ENCODE measurements at regions not wholly inside any gene's neighbourhood (a gene's known extent, or its start where the extent isn't known, plus 50 kb on each side); places are given as distances from the start of the nearest gene placed in this dataset.
A peak's percentile ranks its signal among the peaks of the same experiment; 100 is the strongest.

- Histone ChIP-seq H4K20me1 (ENCODE audit: low read depth) (no peaks in the 10 kb centered on the region), H3K9me3 (ENCODE audit: low read depth) (no peaks in the 10 kb centered on the region), H3K79me2 (ENCODE audit: low read depth) (no peaks in the 10 kb centered on the region), H3K4me2 (no peak overlapping the region), H3F3A (ENCODE audit: low read depth) (no peaks in the 10 kb centered on the region), H3K9ac (no peak overlapping the region), H3K27me3 (no peaks in the 10 kb centered on the region), H3K36me3 (no peaks in the 10 kb centered on the region), H3K27ac (no peak overlapping the region), H2AFZ (replicated peaks) (no peak overlapping the region), H3K4me3 (no peak overlapping the region), H3K4me1 (peaks cover 25% of the 10 kb centered on the region)
- TF ChIP-seq EZH2phosphoT487 (IDR thresholded peaks at IDR 0.05) (no peak), CTCF (IDR thresholded peaks at IDR 0.05) (no peak), EZH2 (IDR thresholded peaks at IDR 0.05) (no peak)
- Mint-ChIP-seq H3K4me3 (no peak overlapping the region), H3K9me3 (peaks cover 29% of the 10 kb centered on the region), H3K27me3 (ENCODE audit: insufficient read depth, low read depth) (peaks cover 8% of the 10 kb centered on the region), H3K4me1 (peaks cover 35% of the 10 kb centered on the region), H3K36me3 (peaks cover 3% of the 10 kb centered on the region), H3K27ac (peak overlapping the region; percentile 38)
- DNase-seq (ENCODE audit: low spot score), result no peak
These were observed 243.0 kb upstream of the CHST9 start for GRCh38 chr18:27428120-27428519.

- peaks cover 11% of the 10 kb centered on the region for H3K27me3 Mint-ChIP-seq (ENCODE audit: insufficient read depth, low read depth)
- no peaks in the 10 kb centered on the region for H3K36me3 Mint-ChIP-seq
- TF ChIP-seq EZH2phosphoT487 (IDR thresholded peaks at IDR 0.05) (no peak), CTCF (IDR thresholded peaks at IDR 0.05) (no peak), EZH2 (IDR thresholded peaks at IDR 0.05) (no peak)
- Histone ChIP-seq H3K36me3 (no peaks in the 10 kb centered on the region), H3K4me2 (no peak overlapping the region), H3K27me3 (no peaks in the 10 kb centered on the region), H3K9ac (no peak overlapping the region), H2AFZ (replicated peaks) (no peak overlapping the region), H3F3A (ENCODE audit: low read depth) (no peaks in the 10 kb centered on the region), H3K79me2 (ENCODE audit: low read depth) (no peaks in the 10 kb centered on the region), H3K27ac (no peak overlapping the region), H3K4me1 (peaks cover 34% of the 10 kb centered on the region), H3K9me3 (ENCODE audit: low read depth) (no peaks in the 10 kb centered on the region), H3K4me3 (no peak overlapping the region), H4K20me1 (ENCODE audit: low read depth) (no peaks in the 10 kb centered on the region)
- H3K27ac Mint-ChIP-seq, result no peak overlapping the region
- H3K4me1 Mint-ChIP-seq, result peaks cover 53% of the 10 kb centered on the region
- DNase-seq (ENCODE audit: low spot score), result no peak
- peaks cover 9% of the 10 kb centered on the region for H3K9me3 Mint-ChIP-seq
- H3K4me3 Mint-ChIP-seq, result no peak overlapping the region
These were observed 238.5 kb upstream of the CHST9 start for GRCh38 chr18:27423581-27423980.

- peak overlapping the region; percentile 67 for H3K27ac Mint-ChIP-seq
- no peak overlapping the region for H2AFZ ChIP-seq (replicated peaks)
- peaks cover 10% of the 10 kb centered on the region for H3K9me3 Mint-ChIP-seq
- no peak for DNase-seq (ENCODE audit: low spot score)
- H3F3A ChIP-seq (ENCODE audit: low read depth), result no peaks in the 10 kb centered on the region
- no peaks in the 10 kb centered on the region for H4K20me1 ChIP-seq (ENCODE audit: low read depth)
- peaks cover 48% of the 10 kb centered on the region for H3K4me1 Mint-ChIP-seq
- no peaks in the 10 kb centered on the region for H3K9me3 ChIP-seq (ENCODE audit: low read depth)
- H3K27me3 ChIP-seq, result no peaks in the 10 kb centered on the region
- no peak overlapping the region for H3K4me3 Mint-ChIP-seq
- no peaks in the 10 kb centered on the region for H3K36me3 Mint-ChIP-seq
- H3K4me2 ChIP-seq, result no peak overlapping the region
- TF ChIP-seq CTCF (IDR thresholded peaks at IDR 0.05), result no peak
- TF ChIP-seq EZH2phosphoT487 (IDR thresholded peaks at IDR 0.05), result no peak
- TF ChIP-seq EZH2 (IDR thresholded peaks at IDR 0.05), result no peak
- H3K27ac ChIP-seq, result no peak overlapping the region
- H3K9ac ChIP-seq, result no peak overlapping the region
- H3K36me3 ChIP-seq, result no peaks in the 10 kb centered on the region
- H3K79me2 ChIP-seq (ENCODE audit: low read depth), result no peaks in the 10 kb centered on the region
- H3K27me3 Mint-ChIP-seq (ENCODE audit: insufficient read depth, low read depth), result peaks cover 14% of the 10 kb centered on the region
- no peak overlapping the region for H3K4me3 ChIP-seq
- peaks cover 15% of the 10 kb centered on the region for H3K4me1 ChIP-seq
These were observed 234.5 kb upstream of the CHST9 start for GRCh38 chr18:27419646-27420045.
